DND-41 (cell line): ENCODE measurements at regions not wholly inside any gene's neighbourhood (a gene's known extent, or its start where the extent isn't known, plus 50 kb on each side); places are given as distances from the start of the nearest gene placed in this dataset.

ENCODE experiments used
- ATAC-seq: fragments of 200-7000 bp; cut with Tn5 transposase; 3 replicates; pipeline ENCODE4 v1.9.1; 2021; ENCODE audit warnings: low read depth; ENCODE audit not compliant: insufficient read depth
- DNase-seq: peaks from one replicate; pipeline ENCODE4 v3.0.0-alpha.2; 2020
- H2AFZ ChIP-seq: 2 replicates; pipeline ENCODE4 v1.6.0; 2012; ENCODE audit warnings: low read depth, low read length
- H3K27ac ChIP-seq: 2 replicates; pipeline ENCODE4 v1.5.1; 2012; ENCODE audit warnings: low read length, inconsistent platforms
- H3K27me3 ChIP-seq: fragments of 200-600 bp; sonication (generic); 2 replicates; pipeline ENCODE4 v1.6.0; 2012; ENCODE audit warnings: low read length, mild to moderate bottlenecking, inconsistent platforms; ENCODE audit not compliant: insufficient read depth, poor library complexity
- H3K36me3 ChIP-seq: 2 replicates; pipeline ENCODE4 v1.5.1; 2012; ENCODE audit warnings: low read length, inconsistent platforms; ENCODE audit not compliant: insufficient read depth
- H3K4me1 ChIP-seq: 2 replicates; pipeline ENCODE4 v1.5.1; 2012; ENCODE audit warnings: mild to moderate bottlenecking, low read length; ENCODE audit not compliant: insufficient read depth
- H3K4me2 ChIP-seq: 2 replicates; pipeline ENCODE4 v1.6.0; 2012; ENCODE audit warnings: mild to moderate bottlenecking, moderate library complexity, low read length, inconsistent platforms; ENCODE audit not compliant: insufficient read depth
- H3K4me3 ChIP-seq, 2 experiments: fragments of 200-600 bp in 1 of 2; shearing (Covaris generic) in 1 of 2; 2 replicates each; pipeline ENCODE4 v1.5.1; 2012 to 2016; ENCODE audit warnings: inconsistent platforms in 2 of 2, low read length in 2 of 2, mild to moderate bottlenecking in 2 of 2, low read depth in 1 of 2, moderate library complexity in 1 of 2
- H3K79me2 ChIP-seq: 2 replicates; pipeline ENCODE4 v1.6.0; 2012; ENCODE audit warnings: low read length, inconsistent platforms; ENCODE audit not compliant: insufficient read depth
- H3K9ac ChIP-seq: 2 replicates; pipeline ENCODE4 v1.6.0; 2012; ENCODE audit warnings: low read depth, mild to moderate bottlenecking, inconsistent platforms, low read length, moderate library complexity
- H3K9me3 ChIP-seq: 2 replicates; pipeline ENCODE4 v1.5.1; 2012; ENCODE audit warnings: low read length, moderate library complexity, mild to moderate bottlenecking, inconsistent platforms; ENCODE audit not compliant: insufficient read depth, severe bottlenecking
- H4K20me1 ChIP-seq: 2 replicates; pipeline ENCODE4 v1.6.0; 2012; ENCODE audit warnings: low read length; ENCODE audit not compliant: insufficient read depth
- CTCF ChIP-seq: IDR thresholded peaks from 2 replicates; pipeline ENCODE4 v1.5.1; 2012; ENCODE audit warnings: borderline replicate concordance, low read length, moderate library complexity, mild to moderate bottlenecking; ENCODE audit not compliant: poor library complexity, severe bottlenecking; ENCODE audit errors: extremely low read depth
- EZH2 ChIP-seq: IDR thresholded peaks from 3 replicates; pipeline ENCODE4 v1.6.1; 2012; ENCODE audit warnings: borderline replicate concordance, low read depth, mild to moderate bottlenecking, moderate library complexity, low read length, inconsistent platforms; ENCODE audit not compliant: severe bottlenecking

- DNase-seq (no peak), ATAC-seq (no peak)
- no peak overlapping the region for H3K9ac ChIP-seq
- H3K4me3 ChIP-seq: no peak overlapping the region
- H3K9me3 ChIP-seq: no peaks in the 10 kb centered on the region
- H2AFZ ChIP-seq: no peak overlapping the region
- no peak overlapping the region for H3K27ac ChIP-seq
- H3K79me2 ChIP-seq: no peaks in the 10 kb centered on the region
- no peaks in the 10 kb centered on the region for H3K27me3 ChIP-seq
- TF ChIP-seq CTCF: no peak
- no peak for TF ChIP-seq EZH2
- no peaks in the 10 kb centered on the region for H3K4me1 ChIP-seq
- no peaks in the 10 kb centered on the region for H3K36me3 ChIP-seq
- H3K4me2 ChIP-seq: no peak overlapping the region
- H4K20me1 ChIP-seq: no peaks in the 10 kb centered on the region
Measured at GRCh38 chr5:172545291-172545801, 91.0 kb upstream of the SH3PXD2B start.

- no peaks in the 10 kb centered on the region for H3K79me2 ChIP-seq
- no peak overlapping the region for H3K4me2 ChIP-seq
- TF ChIP-seq CTCF (no peak), EZH2 (no peak)
- H4K20me1 ChIP-seq: no peaks in the 10 kb centered on the region
- no peak overlapping the region for H3K9ac ChIP-seq
- H3K9me3 ChIP-seq: no peaks in the 10 kb centered on the region
- no peaks in the 10 kb centered on the region for H3K4me1 ChIP-seq
- DNase-seq (no peak), ATAC-seq (no peak)
- H3K36me3 ChIP-seq: no peaks in the 10 kb centered on the region
- H3K4me3 ChIP-seq: no peak overlapping the region
- no peak overlapping the region for H2AFZ ChIP-seq
- no peak overlapping the region for H3K27ac ChIP-seq
- no peaks in the 10 kb centered on the region for H3K27me3 ChIP-seq
Measured at GRCh38 chr5:172544371-172545095, 90.2 kb upstream of the SH3PXD2B start.

- Histone ChIP-seq H3K4me3 (no peak overlapping the region), H3K9me3 (no peaks in the 10 kb centered on the region), H3K27ac (no peak overlapping the region), H3K4me1 (no peaks in the 10 kb centered on the region), H2AFZ (no peak overlapping the region), H3K79me2 (no peaks in the 10 kb centered on the region), H4K20me1 (no peaks in the 10 kb centered on the region), H3K9ac (no peak overlapping the region), H3K27me3 (peaks cover 5% of the 10 kb centered on the region), H3K4me2 (no peak overlapping the region), H3K36me3 (no peaks in the 10 kb centered on the region)
- TF ChIP-seq EZH2 (no peak), CTCF (no peak)
- no peak for DNase-seq
- no peak for ATAC-seq
Measured at GRCh38 chr5:172543484-172544298, 89.4 kb upstream of the SH3PXD2B start.
